Neural cell (in vitro differentiated cells): ENCODE measurements at regions not wholly inside any gene's neighbourhood (a gene's known extent, or its start where the extent isn't known, plus 50 kb on each side); places are given as distances from the start of the nearest gene placed in this dataset.

ENCODE experiments used
- CTCF ChIP-seq: fragments of 450-650 bp; IDR thresholded peaks from 2 replicates; pipeline ENCODE4 v1.5.1; 2014; ENCODE audit warnings: antibody characterized with exemption, mild to moderate bottlenecking, moderate library complexity; ENCODE audit not compliant: poor library complexity, severe bottlenecking
- EP300 ChIP-seq: fragments of 450-650 bp; conservative IDR thresholded peaks from 2 replicates; pipeline ENCODE4 v1.6.1; 2014; ENCODE audit warnings: antibody characterized with exemption, mild to moderate bottlenecking, moderate library complexity; ENCODE audit not compliant: poor library complexity, severe bottlenecking
- EZH2 ChIP-seq: fragments of 200-600, 300-800 bp; shearing (Covaris generic), sonication (generic); IDR thresholded peaks from 2 replicates; pipeline ENCODE4 v1.6.1; 2014; ENCODE audit warnings: antibody characterized with exemption, low read length, borderline replicate concordance, mild to moderate bottlenecking; ENCODE audit not compliant: insufficient read depth, poor library complexity, severe bottlenecking
- MXI1 ChIP-seq: fragments of 450-650 bp; conservative IDR thresholded peaks from 2 replicates; pipeline ENCODE4 v1.6.1; 2014; ENCODE audit warnings: antibody characterized with exemption, mild to moderate bottlenecking; ENCODE audit not compliant: poor library complexity, severe bottlenecking
- POLR2AphosphoS5 ChIP-seq: IDR thresholded peaks from 2 replicates; pipeline ENCODE4 v1.6.1; 2012
- RAD21 ChIP-seq: fragments of 450-650 bp; conservative IDR thresholded peaks from 2 replicates; pipeline ENCODE4 v1.6.1; 2014; ENCODE audit warnings: antibody characterized with exemption, mild to moderate bottlenecking, moderate library complexity
- REST ChIP-seq: IDR thresholded peaks from 2 replicates; pipeline ENCODE4 v1.6.1; 2012; ENCODE audit warnings: borderline replicate concordance
- SMC3 ChIP-seq: fragments of 450-650 bp; conservative IDR thresholded peaks from 2 replicates; pipeline ENCODE4 v1.6.1; 2014; ENCODE audit warnings: antibody characterized with exemption, mild to moderate bottlenecking, moderate library complexity; ENCODE audit not compliant: poor library complexity
- TAF1 ChIP-seq: IDR thresholded peaks from 2 replicates; pipeline ENCODE4 v1.6.1; 2012; ENCODE audit warnings: low read depth

GRCh38 chr1:4269330-4269729 lies 369.3 kb upstream of the C1orf174 start:
- TF ChIP-seq TAF1 = no peak
- TF ChIP-seq CTCF = no peak
- no peak for TF ChIP-seq SMC3
- no peak for TF ChIP-seq EZH2
- no peak for TF ChIP-seq POLR2AphosphoS5
- no peak for TF ChIP-seq MXI1
- TF ChIP-seq REST = peak; percentile 19
- no peak for TF ChIP-seq EP300
- no peak for TF ChIP-seq RAD21
